Retinal pigment epithelial cell (primary cell): ENCODE measurements at regions not wholly inside any gene's neighbourhood (a gene's known extent, or its start where the extent isn't known, plus 50 kb on each side); places are given as distances from the start of the nearest gene placed in this dataset.
"Not testable (repeated sequence)": the region's sequence is repeated elsewhere in the genome, so short reads cannot be mapped to it uniquely, and the experiment has no call there.

Experiments
- DNase-seq: peaks from one replicate; pipeline ENCODE4 v3.0.0-alpha.2; 2010; ENCODE audit warnings: low read depth
- H3K4me3 ChIP-seq: 2 replicates; pipeline ENCODE4 v1.5.1; 2011; ENCODE audit warnings: mild to moderate bottlenecking, low read length, control low read depth, moderate library complexity
- TF ChIP-seq, protein P1 (sequence below): conservative IDR thresholded peaks from 2 replicates; pipeline ENCODE4 v1.5.1; 2011; ENCODE audit warnings: low read depth, low read length, control low read depth, inconsistent platforms

DNA sequence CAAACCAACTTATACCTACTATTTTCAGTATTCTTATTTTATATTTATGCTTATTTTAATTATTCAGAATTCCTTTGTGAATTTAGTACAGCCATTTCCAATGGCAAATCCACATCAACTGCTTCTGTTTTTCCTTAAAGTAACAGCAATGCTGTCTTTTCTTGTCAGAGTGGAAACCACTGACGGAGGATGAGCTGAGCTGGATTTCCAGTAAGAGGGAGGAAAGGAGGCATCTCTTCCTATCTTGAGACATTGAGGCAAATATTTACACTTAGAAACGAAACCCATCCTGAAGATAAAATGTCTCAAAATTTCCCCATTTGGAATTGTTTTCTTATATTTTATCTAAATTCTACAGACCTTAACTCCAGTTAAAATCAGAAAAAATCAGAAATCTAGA, 66.1 kb upstream of the SLC44A3 start:
- TF ChIP-seq, protein P1, sequence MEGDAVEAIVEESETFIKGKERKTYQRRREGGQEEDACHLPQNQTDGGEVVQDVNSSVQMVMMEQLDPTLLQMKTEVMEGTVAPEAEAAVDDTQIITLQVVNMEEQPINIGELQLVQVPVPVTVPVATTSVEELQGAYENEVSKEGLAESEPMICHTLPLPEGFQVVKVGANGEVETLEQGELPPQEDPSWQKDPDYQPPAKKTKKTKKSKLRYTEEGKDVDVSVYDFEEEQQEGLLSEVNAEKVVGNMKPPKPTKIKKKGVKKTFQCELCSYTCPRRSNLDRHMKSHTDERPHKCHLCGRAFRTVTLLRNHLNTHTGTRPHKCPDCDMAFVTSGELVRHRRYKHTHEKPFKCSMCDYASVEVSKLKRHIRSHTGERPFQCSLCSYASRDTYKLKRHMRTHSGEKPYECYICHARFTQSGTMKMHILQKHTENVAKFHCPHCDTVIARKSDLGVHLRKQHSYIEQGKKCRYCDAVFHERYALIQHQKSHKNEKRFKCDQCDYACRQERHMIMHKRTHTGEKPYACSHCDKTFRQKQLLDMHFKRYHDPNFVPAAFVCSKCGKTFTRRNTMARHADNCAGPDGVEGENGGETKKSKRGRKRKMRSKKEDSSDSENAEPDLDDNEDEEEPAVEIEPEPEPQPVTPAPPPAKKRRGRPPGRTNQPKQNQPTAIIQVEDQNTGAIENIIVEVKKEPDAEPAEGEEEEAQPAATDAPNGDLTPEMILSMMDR = no peak
- no peak for DNase-seq

GRCh38 chr1:94753171-94753972, 66.8 kb upstream of the SLC44A3 start:
- DNase-seq = no peak
- TF ChIP-seq, protein P1 = no peak
- no peak overlapping the region for H3K4me3 ChIP-seq

More for the DNA sequence above, 66.1 kb upstream of the SLC44A3 start:
- no peak overlapping the region for H3K4me3 ChIP-seq

GRCh38 chr1:94751483-94751882, 68.7 kb upstream of the SLC44A3 start:
- not testable (repeated sequence) for DNase-seq, H3K4me3 ChIP-seq

DNA sequence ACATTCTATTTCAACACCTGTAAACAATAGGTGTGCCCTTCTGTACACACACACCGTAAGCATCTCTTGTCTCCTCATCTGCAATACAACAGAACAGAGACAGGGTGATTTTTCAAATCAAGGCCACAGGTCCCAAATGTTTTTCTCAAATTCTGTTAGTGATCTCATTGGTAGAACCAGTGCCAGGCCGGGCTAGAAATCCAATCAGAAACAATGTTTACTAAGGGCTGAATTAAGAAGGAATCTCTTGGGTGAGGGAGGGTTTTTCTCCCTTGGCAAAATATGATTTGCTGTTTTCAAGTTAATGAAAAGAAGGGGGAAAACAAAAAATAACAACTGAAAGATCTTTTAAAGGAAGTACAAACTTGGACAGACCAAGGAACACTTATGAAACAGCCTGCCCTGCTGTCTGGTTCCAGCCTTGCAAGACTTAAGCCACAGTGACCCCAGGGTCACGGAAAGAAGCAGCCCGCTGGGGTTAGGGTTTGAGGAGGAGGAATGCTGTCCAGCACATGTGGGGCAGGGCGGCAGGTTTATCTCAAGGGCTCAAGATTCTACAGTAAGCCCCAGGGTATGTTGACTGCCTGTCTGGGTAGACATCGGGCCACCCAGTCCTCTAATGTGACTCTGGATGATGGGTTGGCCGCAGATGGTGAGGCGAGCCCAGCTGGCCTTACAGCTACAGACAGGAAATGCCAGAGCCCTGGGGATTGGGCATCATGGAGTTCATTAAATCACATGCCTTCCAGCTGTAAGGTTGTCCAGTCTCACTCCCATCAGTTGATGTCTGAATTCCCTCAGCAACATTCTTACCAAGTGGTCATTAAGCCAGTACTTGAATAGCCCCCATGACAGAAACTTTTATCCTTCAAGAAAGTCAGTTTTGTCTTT, 73.3 kb upstream of the SLC44A3 start:
- no peak overlapping the region for H3K4me3 ChIP-seq
- DNase-seq = no peak

GRCh38 chr1:94745742-94746141, 74.4 kb upstream of the SLC44A3 start:
- no peak for DNase-seq
- no peak overlapping the region for H3K4me3 ChIP-seq
- TF ChIP-seq, protein P1 = no peak

More for the DNA sequence above, 73.3 kb upstream of the SLC44A3 start:
- TF ChIP-seq, protein P1 = no peak

- no peak for DNase-seq
- no peak overlapping the region for H3K4me3 ChIP-seq
- TF ChIP-seq, protein P1 = no peak
Measured at GRCh38 chr1:94743862-94744261, 76.3 kb upstream of the SLC44A3 start.

- H3K4me3 ChIP-seq = no peak overlapping the region
- TF ChIP-seq, protein P1 = no peak
- DNase-seq = no peak
Measured at GRCh38 chr1:94741996-94742395, 78.2 kb upstream of the SLC44A3 start.
